Trophoblast cell (in vitro differentiated cells and primary cell): ENCODE measurements at regions not wholly inside any gene's neighbourhood (a gene's known extent, or its start where the extent isn't known, plus 50 kb on each side); places are given as distances from the start of the nearest gene placed in this dataset.

Experiments used
- DNase-seq, 2 donors: peaks; one replicate each; pipeline ENCODE4 v3.0.0-alpha.2; 2016
- H2AFZ ChIP-seq: 2 replicates; pipeline ENCODE4 v1.6.1; 2013; ENCODE audit warnings: low read length, moderate library complexity, mild to moderate bottlenecking; ENCODE audit not compliant: insufficient read depth, poor library complexity
- H2AK5ac ChIP-seq: 2 replicates; pipeline ENCODE4 v1.6.1; 2013; ENCODE audit warnings: mild to moderate bottlenecking, low read length
- H2BK120ac ChIP-seq: 2 replicates; pipeline ENCODE4 v1.6.1; 2013; ENCODE audit warnings: low read length, mild to moderate bottlenecking, moderate library complexity; ENCODE audit not compliant: insufficient read depth, poor library complexity
- H2BK12ac ChIP-seq: 2 replicates; pipeline ENCODE4 v1.6.1; 2013; ENCODE audit warnings: mild to moderate bottlenecking, low read length, moderate library complexity
- H2BK5ac ChIP-seq: 2 replicates; pipeline ENCODE4 v1.6.1; 2013; ENCODE audit warnings: low read length, low read depth, moderate library complexity, mild to moderate bottlenecking; ENCODE audit not compliant: poor library complexity
- H3K14ac ChIP-seq: 2 replicates; pipeline ENCODE4 v1.6.1; 2013; ENCODE audit warnings: mild to moderate bottlenecking, low read length
- H3K18ac ChIP-seq: 2 replicates; pipeline ENCODE4 v1.6.1; 2013; ENCODE audit warnings: mild to moderate bottlenecking, low read length
- H3K23ac ChIP-seq: 2 replicates; pipeline ENCODE4 v1.6.1; 2013; ENCODE audit warnings: low read length
- H3K27ac ChIP-seq: 2 replicates; pipeline ENCODE4 v1.5.1; 2013; ENCODE audit warnings: low read depth, mild to moderate bottlenecking, inconsistent platforms, low read length, moderate library complexity
- H3K27me3 ChIP-seq: 2 replicates; pipeline ENCODE4 v1.6.1; 2013; ENCODE audit warnings: inconsistent platforms, mild to moderate bottlenecking, low read length, moderate library complexity; ENCODE audit not compliant: insufficient read depth
- H3K36me3 ChIP-seq, 2 experiments: 1 replicate in 1 of 2; 2 replicates in 1 of 2; pipeline ENCODE4 v1.6.1; 2013; ENCODE audit warnings: low read length in 2 of 2, mild to moderate bottlenecking in 2 of 2, moderate library complexity in 1 of 2; ENCODE audit not compliant: insufficient read depth in 2 of 2, control insufficient read depth in 1 of 2
- H3K4ac ChIP-seq: 2 replicates; pipeline ENCODE4 v1.6.1; 2013; ENCODE audit warnings: low read depth, mild to moderate bottlenecking, low read length, moderate library complexity
- H3K4me1 ChIP-seq, 2 experiments: 1 replicate in 1 of 2; 2 replicates in 1 of 2; pipeline ENCODE4 v1.6.1; 2013; ENCODE audit warnings: low read length in 2 of 2, mild to moderate bottlenecking in 2 of 2, moderate library complexity in 1 of 2; ENCODE audit not compliant: insufficient read depth in 2 of 2, control insufficient read depth in 1 of 2
- H3K4me2 ChIP-seq: 2 replicates; pipeline ENCODE4 v1.6.1; 2013; ENCODE audit warnings: inconsistent platforms, mild to moderate bottlenecking, low read length, moderate library complexity
- H3K4me3 ChIP-seq: 2 replicates; pipeline ENCODE4 v1.5.1; 2013; ENCODE audit warnings: mild to moderate bottlenecking, low read depth, low read length, inconsistent platforms
- H3K79me1 ChIP-seq: one replicate; pipeline ENCODE4 v1.6.1; 2013; ENCODE audit warnings: low read length
- H3K79me2 ChIP-seq: 2 replicates; pipeline ENCODE4 v1.6.1; 2013; ENCODE audit warnings: low read length, mild to moderate bottlenecking; ENCODE audit not compliant: control insufficient read depth, insufficient read depth, poor library complexity
- H3K9ac ChIP-seq: 2 replicates; pipeline ENCODE4 v1.6.1; 2013; ENCODE audit warnings: mild to moderate bottlenecking, low read length
- H3K9me3 ChIP-seq: 2 replicates; pipeline ENCODE4 v1.6.1; 2013; ENCODE audit warnings: low read depth, mild to moderate bottlenecking, control low read depth, inconsistent platforms, low read length; ENCODE audit not compliant: insufficient read depth
- H4K12ac ChIP-seq: 2 replicates; pipeline ENCODE4 v1.6.1; 2013; ENCODE audit warnings: low read depth, mild to moderate bottlenecking, low read length, moderate library complexity
- H4K8ac ChIP-seq: 2 replicates; pipeline ENCODE4 v1.6.1; 2013; ENCODE audit warnings: low read depth, mild to moderate bottlenecking, low read length, moderate library complexity
- H4K91ac ChIP-seq: one replicate; pipeline ENCODE4 v1.6.1; 2013; ENCODE audit warnings: low read depth, mild to moderate bottlenecking, low read length, moderate library complexity
- WGBS: extraction: QIAGEN DNeasy Blood & Tissue Kit; methylation state at CpG from one replicate; pipeline ENCODE4 v1.1.7; 2013; ENCODE audit warnings: missing lambda C conversion rate; ENCODE audit not compliant: insufficient read length, insufficient coverage; ENCODE audit errors: extremely low coverage; 5-methylcytosine and 5-hydroxymethylcytosine counted together

GRCh38 chr12:68432622-68433021, 100.5 kb upstream of the MDM1 start:
- H4K8ac ChIP-seq: no peak overlapping the region
- DNase-seq: no peak
- no peak overlapping the region for H3K14ac ChIP-seq
- H3K4ac ChIP-seq: no peak overlapping the region
- peaks cover 0 to 3% of the 10 kb centered on the region in 2 experiments for H3K4me1 ChIP-seq
- no peak overlapping the region for H3K27ac ChIP-seq
- no peak overlapping the region for H2AFZ ChIP-seq
- H3K9me3 ChIP-seq: no peaks in the 10 kb centered on the region
- H4K12ac ChIP-seq: no peak overlapping the region
- H4K91ac ChIP-seq: no peak overlapping the region
- no peaks in the 10 kb centered on the region for H3K79me2 ChIP-seq
- no peak overlapping the region for H2AK5ac ChIP-seq
- peaks cover 0 to 2% of the 10 kb centered on the region in 2 experiments for H3K36me3 ChIP-seq
- H2BK120ac ChIP-seq: no peak overlapping the region
- no peaks in the 10 kb centered on the region for H3K79me1 ChIP-seq
- H2BK12ac ChIP-seq: no peak overlapping the region
- H2BK5ac ChIP-seq: no peak overlapping the region
- H3K4me2 ChIP-seq: no peak overlapping the region
- no peak overlapping the region for H3K4me3 ChIP-seq
- H3K9ac ChIP-seq: no peak overlapping the region
- H3K18ac ChIP-seq: no peak overlapping the region
- no peak overlapping the region for H3K23ac ChIP-seq
- no peaks in the 10 kb centered on the region for H3K27me3 ChIP-seq

GRCh38 chr12:68434391-68435298, 102.5 kb upstream of the MDM1 start:
- Histone ChIP-seq H3K9me3 (no peaks in the 10 kb centered on the region), H3K9ac (no peak overlapping the region), H3K36me3 (peaks cover 0 to 2% of the 10 kb centered on the region in 2 experiments), H3K4ac (no peak overlapping the region), H2BK120ac (no peak overlapping the region), H3K79me2 (no peaks in the 10 kb centered on the region), H4K91ac (no peak overlapping the region), H3K27ac (no peak overlapping the region), H3K23ac (no peak overlapping the region), H2AFZ (no peak overlapping the region), H3K79me1 (no peaks in the 10 kb centered on the region), H3K4me3 (no peak overlapping the region), H2BK5ac (no peak overlapping the region), H3K4me1 (no peaks in the 10 kb centered on the region), H3K14ac (no peak overlapping the region), H2AK5ac (no peak overlapping the region), H3K4me2 (no peak overlapping the region), H4K8ac (no peak overlapping the region), H3K27me3 (no peaks in the 10 kb centered on the region), H2BK12ac (no peak overlapping the region), H4K12ac (no peak overlapping the region), H3K18ac (no peak overlapping the region)
- no peak for DNase-seq
- WGBS: no CpG with 5 or more reads among the region's 2 CpGs

DNA sequence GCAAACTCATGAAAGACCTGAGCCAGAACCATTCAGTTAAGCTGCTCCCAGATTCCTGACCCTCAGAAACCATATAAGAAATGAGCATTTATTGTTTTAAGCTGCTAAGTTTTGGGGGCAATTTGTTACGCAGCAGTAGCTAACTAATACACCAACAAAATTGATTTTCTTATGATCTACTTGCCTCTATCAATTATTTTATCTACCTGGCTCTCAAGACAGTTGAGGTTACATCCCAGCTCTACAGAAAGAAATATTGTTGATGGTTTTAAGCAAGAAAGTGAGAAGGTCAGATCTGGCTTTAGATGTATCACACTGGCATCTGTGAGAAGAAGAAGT, 103.1 kb upstream of the MDM1 start:
- no peaks in the 10 kb centered on the region for H3K27me3 ChIP-seq
- no peak overlapping the region for H3K4me2 ChIP-seq
- no peak for DNase-seq
- no peak overlapping the region for H4K91ac ChIP-seq
- no peak overlapping the region for H3K23ac ChIP-seq
- no peak overlapping the region for H2BK5ac ChIP-seq
- H3K79me1 ChIP-seq: no peaks in the 10 kb centered on the region
- H2BK120ac ChIP-seq: no peak overlapping the region
- no peaks in the 10 kb centered on the region for H3K9me3 ChIP-seq
- no peak overlapping the region for H2AK5ac ChIP-seq
- no CpG with 5 or more reads among the region's 1 CpG for WGBS
- no peak overlapping the region for H3K18ac ChIP-seq
- no peak overlapping the region for H3K4ac ChIP-seq
- H2AFZ ChIP-seq: no peak overlapping the region
- no peak overlapping the region for H2BK12ac ChIP-seq
- H3K14ac ChIP-seq: no peak overlapping the region
- H3K79me2 ChIP-seq: no peaks in the 10 kb centered on the region
- no peak overlapping the region for H3K4me3 ChIP-seq
- H4K12ac ChIP-seq: no peak overlapping the region
- no peak overlapping the region for H4K8ac ChIP-seq
- peaks cover 3% of the 10 kb centered on the region in 2 experiments for H3K4me1 ChIP-seq
- peaks cover 0 to 2% of the 10 kb centered on the region in 2 experiments for H3K36me3 ChIP-seq
- no peak overlapping the region for H3K27ac ChIP-seq
- no peak overlapping the region for H3K9ac ChIP-seq

DNA sequence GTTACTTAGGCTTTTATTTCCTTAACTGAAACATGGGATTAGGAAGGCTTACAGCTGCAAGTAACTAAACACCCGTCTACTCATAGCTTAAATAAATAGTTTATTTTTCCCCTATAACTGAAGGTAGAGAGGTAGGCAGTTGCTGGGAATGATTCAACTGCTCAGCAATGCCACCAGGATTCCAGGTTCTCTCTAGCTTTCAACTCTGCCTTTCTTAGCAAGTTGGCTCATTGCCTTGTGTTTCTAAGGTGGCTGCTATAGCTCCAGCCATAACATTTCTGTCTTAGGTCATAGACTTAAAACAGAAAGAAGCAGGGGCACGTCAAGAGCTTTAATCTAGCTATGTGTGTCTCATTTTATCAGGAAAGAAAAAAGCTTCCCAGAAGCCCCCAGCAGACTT, 103.7 kb upstream of the MDM1 start:
- H3K4me2 ChIP-seq: no peak overlapping the region
- H4K8ac ChIP-seq: no peak overlapping the region
- DNase-seq: peak; percentile 73 to 80
- no peak overlapping the region for H2AK5ac ChIP-seq
- H3K23ac ChIP-seq: no peak overlapping the region
- no peaks in the 10 kb centered on the region for H3K79me2 ChIP-seq
- H3K27me3 ChIP-seq: no peaks in the 10 kb centered on the region
- no peak overlapping the region for H2BK120ac ChIP-seq
- no peak overlapping the region for H3K4me3 ChIP-seq
- H3K4me1 ChIP-seq: peaks cover 3% of the 10 kb centered on the region in 2 experiments
- no peak overlapping the region for H4K91ac ChIP-seq
- H3K27ac ChIP-seq: no peak overlapping the region
- H3K79me1 ChIP-seq: no peaks in the 10 kb centered on the region
- no peak overlapping the region for H2BK12ac ChIP-seq
- no CpG with 5 or more reads among the region's 2 CpGs for WGBS
- H3K9me3 ChIP-seq: no peaks in the 10 kb centered on the region
- peaks cover 0 to 2% of the 10 kb centered on the region in 2 experiments for H3K36me3 ChIP-seq
- no peak overlapping the region for H4K12ac ChIP-seq
- H3K18ac ChIP-seq: no peak overlapping the region
- H3K14ac ChIP-seq: no peak overlapping the region
- H3K9ac ChIP-seq: no peak overlapping the region
- no peak overlapping the region for H3K4ac ChIP-seq
- no peak overlapping the region for H2BK5ac ChIP-seq
- H2AFZ ChIP-seq: no peak overlapping the region
